Natural killer cell (primary cell): ENCODE measurements at regions not wholly inside any gene's neighbourhood (a gene's known extent, or its start where the extent isn't known, plus 50 kb on each side); places are given as distances from the start of the nearest gene placed in this dataset.

ENCODE experiments used
- ATAC-seq, 3 donors: fragments of 150-1000 bp in 2 of 3; fragments of 200-7000 bp in 1 of 3; cut with Tn5 transposase; 1 replicate in 1 of 3; 2 replicates in 2 of 3; pipeline ENCODE4 v1.10.0; 2021; ENCODE audit warnings: mild to moderate bottlenecking in 2 of 3, moderate library complexity in 2 of 3
- DNase-seq, 2 donors: peaks; one replicate each; pipeline versions ENCODE4 v3.0.0 to v3.0.0-alpha.2; 2013 to 2021; ENCODE audit warnings: mixed read lengths in 1 of 2
- H3K27ac ChIP-seq: one replicate; pipeline ENCODE4 v1.5.1; 2013; ENCODE audit warnings: mild to moderate bottlenecking, low read length
- H3K27me3 ChIP-seq: one replicate; pipeline ENCODE4 v1.6.1; 2013; ENCODE audit warnings: low read length; ENCODE audit not compliant: control insufficient read depth, insufficient read depth
- H3K36me3 ChIP-seq: one replicate; pipeline ENCODE4 v1.6.1; 2013; ENCODE audit warnings: low read length; ENCODE audit not compliant: control insufficient read depth, insufficient read depth
- H3K4me1 ChIP-seq: one replicate; pipeline ENCODE4 v1.6.1; 2013; ENCODE audit warnings: low read length; ENCODE audit not compliant: control insufficient read depth, insufficient read depth
- H3K4me3 ChIP-seq: one replicate; pipeline ENCODE4 v1.5.1; 2013; ENCODE audit warnings: low read length
- H3K9me3 ChIP-seq: one replicate; pipeline ENCODE4 v1.6.1; 2013; ENCODE audit warnings: low read length; ENCODE audit not compliant: control insufficient read depth, insufficient read depth
- H3K27ac Mint-ChIP-seq, 2 donors: one replicate each; pipeline ENCODE4 v1.8.0; 2022; ENCODE audit warnings: mild to moderate bottlenecking in 2 of 2, mixed read lengths in 2 of 2, moderate library complexity in 1 of 2
- H3K27me3 Mint-ChIP-seq, 2 donors: one replicate each; pipeline ENCODE4 v1.8.0; 2022; ENCODE audit warnings: low read depth in 2 of 2, mixed read lengths in 2 of 2
- H3K36me3 Mint-ChIP-seq: one replicate; pipeline ENCODE4 v1.8.0; 2022; ENCODE audit warnings: mixed read lengths
- H3K4me1 Mint-ChIP-seq, 2 donors: one replicate each; pipeline ENCODE4 v1.8.0; 2022; ENCODE audit warnings: mixed read lengths in 2 of 2
- H3K4me3 Mint-ChIP-seq: one replicate; pipeline ENCODE4 v1.8.0; 2022; ENCODE audit warnings: mild to moderate bottlenecking, moderate library complexity, mixed read lengths
- H3K9me3 Mint-ChIP-seq, 2 donors: one replicate each; pipeline ENCODE4 v1.8.0; 2022; ENCODE audit warnings: mixed read lengths in 2 of 2
- WGBS: methylation state at CpG from one replicate; pipeline ENCODE4 v1.1.7; 2013; ENCODE audit warnings: missing lambda C conversion rate; ENCODE audit not compliant: insufficient coverage; 5-methylcytosine and 5-hydroxymethylcytosine counted together
- intact Hi-C: fragments of 100-400 bp; cut with micrococcal nuclease; formaldehyde crosslinking; loops from one replicate; pipeline ENCODE4 v1.14.2; 2022
- TF ChIP-seq, protein P1 (sequence below): fragments of 200-600 bp; IDR thresholded peaks from one replicate; pipeline ENCODE4 v1.8.0; 2022; ENCODE audit warnings: antibody characterized with exemption

DNA sequence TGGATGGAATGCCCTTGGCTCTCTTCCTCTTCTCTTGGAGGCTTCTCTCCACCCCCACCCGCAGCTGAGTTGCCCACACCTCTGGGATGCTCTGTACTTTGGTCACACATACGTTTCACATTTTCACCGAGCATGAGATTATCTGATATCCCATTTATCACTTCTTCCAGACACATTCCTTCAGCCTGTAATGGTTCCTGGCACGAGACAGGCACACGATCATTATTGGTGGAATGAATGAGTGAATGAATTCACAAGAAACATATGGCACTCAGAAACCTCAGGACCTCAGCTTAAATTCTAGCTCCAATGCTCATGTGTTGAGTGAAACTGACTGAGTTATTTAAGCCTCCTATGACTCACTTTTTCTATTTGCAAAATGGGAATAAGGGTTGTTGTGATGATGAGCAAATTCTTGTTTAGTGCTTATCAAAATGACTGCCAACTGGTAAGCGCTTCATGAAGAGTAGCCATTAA is 242.7 kb upstream of the JUN start:
- DNase-seq = no peak
- no peaks in the 10 kb centered on the region for H3K36me3 Mint-ChIP-seq
- Histone ChIP-seq H3K4me1 (peaks cover 3% of the 10 kb centered on the region), H3K36me3 (no peaks in the 10 kb centered on the region), H3K9me3 (no peaks in the 10 kb centered on the region), H3K4me3 (no peak overlapping the region), H3K27me3 (no peaks in the 10 kb centered on the region), H3K27ac (no peak overlapping the region)
- WGBS = 93% methylated on average over 3 of the region's 6 CpGs
- no peak overlapping the region for H3K27ac Mint-ChIP-seq
- H3K4me3 Mint-ChIP-seq = no peak overlapping the region
- TF ChIP-seq, protein P1, sequence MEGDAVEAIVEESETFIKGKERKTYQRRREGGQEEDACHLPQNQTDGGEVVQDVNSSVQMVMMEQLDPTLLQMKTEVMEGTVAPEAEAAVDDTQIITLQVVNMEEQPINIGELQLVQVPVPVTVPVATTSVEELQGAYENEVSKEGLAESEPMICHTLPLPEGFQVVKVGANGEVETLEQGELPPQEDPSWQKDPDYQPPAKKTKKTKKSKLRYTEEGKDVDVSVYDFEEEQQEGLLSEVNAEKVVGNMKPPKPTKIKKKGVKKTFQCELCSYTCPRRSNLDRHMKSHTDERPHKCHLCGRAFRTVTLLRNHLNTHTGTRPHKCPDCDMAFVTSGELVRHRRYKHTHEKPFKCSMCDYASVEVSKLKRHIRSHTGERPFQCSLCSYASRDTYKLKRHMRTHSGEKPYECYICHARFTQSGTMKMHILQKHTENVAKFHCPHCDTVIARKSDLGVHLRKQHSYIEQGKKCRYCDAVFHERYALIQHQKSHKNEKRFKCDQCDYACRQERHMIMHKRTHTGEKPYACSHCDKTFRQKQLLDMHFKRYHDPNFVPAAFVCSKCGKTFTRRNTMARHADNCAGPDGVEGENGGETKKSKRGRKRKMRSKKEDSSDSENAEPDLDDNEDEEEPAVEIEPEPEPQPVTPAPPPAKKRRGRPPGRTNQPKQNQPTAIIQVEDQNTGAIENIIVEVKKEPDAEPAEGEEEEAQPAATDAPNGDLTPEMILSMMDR = no peak
- intact Hi-C loops = no loop called here
- ATAC-seq = no peak
- H3K27me3 Mint-ChIP-seq = peaks cover 0 to 3% of the 10 kb centered on the region in 2 donors
- H3K4me1 Mint-ChIP-seq = peaks cover 6 to 11% of the 10 kb centered on the region in 2 donors
- no peaks in the 10 kb centered on the region for H3K9me3 Mint-ChIP-seq

DNA sequence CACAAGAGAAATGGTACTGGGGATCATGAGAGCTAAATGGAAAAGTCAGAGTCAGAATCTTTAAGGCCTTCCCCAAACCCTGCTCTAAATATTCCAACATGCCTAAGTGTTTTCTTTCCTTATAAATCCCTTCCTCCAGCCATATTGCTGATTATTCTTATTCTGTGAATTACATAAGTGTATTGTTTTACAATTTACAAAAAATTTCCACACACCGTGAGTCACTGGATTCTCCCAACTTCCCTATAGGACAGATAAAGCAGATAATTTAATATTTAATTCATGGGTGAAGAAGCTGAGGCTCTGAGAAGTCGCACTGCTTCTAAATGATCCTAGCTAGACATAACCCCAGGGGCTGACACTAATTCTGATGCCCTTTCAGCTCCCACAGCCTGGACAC is 243.3 kb upstream of the JUN start:
- Mint-ChIP-seq H3K27ac (no peak overlapping the region), H3K9me3 (no peaks in the 10 kb centered on the region), H3K4me1 (peaks cover 7 to 11% of the 10 kb centered on the region in 2 donors), H3K27me3 (peaks cover 0 to 3% of the 10 kb centered on the region in 2 donors), H3K4me3 (no peak overlapping the region), H3K36me3 (no peaks in the 10 kb centered on the region)
- WGBS = 100% methylated on average over 1 of the region's 2 CpGs
- H3K9me3 ChIP-seq = no peaks in the 10 kb centered on the region
- H3K36me3 ChIP-seq = no peaks in the 10 kb centered on the region
- ATAC-seq (no peak), DNase-seq (no peak)
- intact Hi-C loops = no loop called here
- H3K27ac ChIP-seq = no peak overlapping the region
- peaks cover 5% of the 10 kb centered on the region for H3K4me1 ChIP-seq
- no peak overlapping the region for H3K4me3 ChIP-seq
- no peaks in the 10 kb centered on the region for H3K27me3 ChIP-seq
- TF ChIP-seq, protein P1 = no peak

GRCh38 chr1:59028048-59028447 is 244.2 kb upstream of the JUN start:
- peaks cover 0 to 3% of the 10 kb centered on the region in 2 donors for H3K27me3 Mint-ChIP-seq
- Histone ChIP-seq H3K27ac (no peak overlapping the region), H3K36me3 (no peaks in the 10 kb centered on the region), H3K4me3 (no peak overlapping the region), H3K9me3 (no peaks in the 10 kb centered on the region), H3K27me3 (no peaks in the 10 kb centered on the region), H3K4me1 (peaks cover 5% of the 10 kb centered on the region)
- H3K4me3 Mint-ChIP-seq = no peak overlapping the region
- TF ChIP-seq, protein P1 = no peak
- no peak overlapping the region for H3K27ac Mint-ChIP-seq
- WGBS = 97% methylated on average over 3 of the region's 3 CpGs
- H3K36me3 Mint-ChIP-seq = no peaks in the 10 kb centered on the region
- ATAC-seq = no peak
- H3K4me1 Mint-ChIP-seq = peaks cover 7 to 9% of the 10 kb centered on the region in 2 donors
- DNase-seq = no peak
- H3K9me3 Mint-ChIP-seq = no peaks in the 10 kb centered on the region
- intact Hi-C loops = no loop called here

GRCh38 chr1:59029411-59030167 is 245.7 kb upstream of the JUN start:
- H3K4me3 ChIP-seq = no peak overlapping the region
- DNase-seq (no peak), ATAC-seq (no peak)
- no peak overlapping the region for H3K27ac ChIP-seq
- TF ChIP-seq, protein P1 = no peak
- H3K4me3 Mint-ChIP-seq = no peak overlapping the region
- WGBS = 98% methylated on average over 2 of the region's 5 CpGs
- no peaks in the 10 kb centered on the region for H3K9me3 Mint-ChIP-seq
- no peaks in the 10 kb centered on the region for H3K9me3 ChIP-seq
- H3K27me3 Mint-ChIP-seq = peaks cover 0 to 3% of the 10 kb centered on the region in 2 donors
- intact Hi-C loops = no loop called here
- H3K36me3 Mint-ChIP-seq = no peaks in the 10 kb centered on the region
- no peaks in the 10 kb centered on the region for H3K27me3 ChIP-seq
- H3K4me1 ChIP-seq = peaks cover 5% of the 10 kb centered on the region
- peaks cover 7% of the 10 kb centered on the region in 2 donors for H3K4me1 Mint-ChIP-seq
- no peaks in the 10 kb centered on the region for H3K36me3 ChIP-seq
- H3K27ac Mint-ChIP-seq = no peak overlapping the region
